ENCODE measurements at regions not wholly inside any gene's neighbourhood (a gene's known extent, or its start where the extent isn't known, plus 50 kb on each side); places are given as distances from the start of the nearest gene placed in this dataset.

GRCh38 chr6:159506048-159506447, 187.0 kb downstream of the SOD2 start:
- no peak for TF ChIP-seq CTCF (IDR thresholded peaks at IDR 0.05)
- no peak for TF ChIP-seq POLR2A (IDR thresholded peaks at IDR 0.05)
